ENCODE measurements at regions not wholly inside any gene's neighbourhood (a gene's known extent, or its start where the extent isn't known, plus 50 kb on each side); places are given as distances from the start of the nearest gene placed in this dataset.

DNA sequence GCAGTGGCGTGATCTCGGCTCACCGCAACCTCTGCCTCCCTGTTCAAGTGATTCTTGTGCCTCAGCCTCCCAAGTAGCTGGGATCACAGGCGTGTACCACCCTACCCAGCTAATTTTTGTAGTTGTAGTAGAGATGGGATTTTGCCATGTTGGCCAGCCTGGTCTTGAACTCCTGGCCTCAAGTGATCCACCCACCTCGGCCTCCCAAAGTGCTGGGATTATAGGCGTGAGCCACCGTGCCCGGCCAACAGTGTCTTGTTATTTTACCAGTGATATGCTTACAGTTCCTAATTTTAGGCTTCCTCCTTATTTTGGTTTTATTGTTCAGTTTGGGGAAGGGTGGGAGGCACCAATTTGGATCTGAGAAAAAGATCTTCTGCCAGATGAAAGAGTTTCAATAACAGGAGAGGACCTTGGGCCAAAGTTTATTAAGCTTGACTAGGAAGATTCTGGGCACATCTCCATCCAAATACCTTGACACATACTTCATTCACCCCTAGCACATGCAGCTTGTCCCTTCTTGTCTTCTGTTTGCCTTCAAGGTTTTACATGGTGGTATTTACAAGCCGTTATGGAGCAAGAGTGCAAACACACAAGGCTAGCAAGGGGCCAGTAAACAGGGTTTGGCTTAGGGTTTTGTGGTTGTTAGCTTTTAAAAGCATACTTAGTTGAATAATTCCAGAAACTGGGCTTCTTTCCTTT is 168.1 kb upstream of the DMRT1 start:
- TF ChIP-seq, protein P1, sequence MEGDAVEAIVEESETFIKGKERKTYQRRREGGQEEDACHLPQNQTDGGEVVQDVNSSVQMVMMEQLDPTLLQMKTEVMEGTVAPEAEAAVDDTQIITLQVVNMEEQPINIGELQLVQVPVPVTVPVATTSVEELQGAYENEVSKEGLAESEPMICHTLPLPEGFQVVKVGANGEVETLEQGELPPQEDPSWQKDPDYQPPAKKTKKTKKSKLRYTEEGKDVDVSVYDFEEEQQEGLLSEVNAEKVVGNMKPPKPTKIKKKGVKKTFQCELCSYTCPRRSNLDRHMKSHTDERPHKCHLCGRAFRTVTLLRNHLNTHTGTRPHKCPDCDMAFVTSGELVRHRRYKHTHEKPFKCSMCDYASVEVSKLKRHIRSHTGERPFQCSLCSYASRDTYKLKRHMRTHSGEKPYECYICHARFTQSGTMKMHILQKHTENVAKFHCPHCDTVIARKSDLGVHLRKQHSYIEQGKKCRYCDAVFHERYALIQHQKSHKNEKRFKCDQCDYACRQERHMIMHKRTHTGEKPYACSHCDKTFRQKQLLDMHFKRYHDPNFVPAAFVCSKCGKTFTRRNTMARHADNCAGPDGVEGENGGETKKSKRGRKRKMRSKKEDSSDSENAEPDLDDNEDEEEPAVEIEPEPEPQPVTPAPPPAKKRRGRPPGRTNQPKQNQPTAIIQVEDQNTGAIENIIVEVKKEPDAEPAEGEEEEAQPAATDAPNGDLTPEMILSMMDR (IDR thresholded peaks at IDR 0.05): no peak
- TF ChIP-seq POLR2A (IDR thresholded peaks at IDR 0.05): no peak
- H3K27me3 ChIP-seq: no peaks in the 10 kb centered on the region
- H3K9me3 ChIP-seq: no peaks in the 10 kb centered on the region
- DNase-seq: no peak
- H3K4me3 ChIP-seq: no peak overlapping the region
- intact Hi-C loops (cut with DNase I): no loop called here
- peak; percentile 26 to 61 (median 44) for ATAC-seq
- H3K27ac ChIP-seq: peak overlapping the region in 1 of 3 donors; percentile 76
- H3K36me3 ChIP-seq: no peaks in the 10 kb centered on the region
- WGBS (ENCODE audit: insufficient coverage, low coverage, low lambda C conversion rate, missing lambda C conversion rate): 65% methylated on average over 4 of the region's 9 CpGs
- H3K4me1 ChIP-seq: peaks cover 0 to 45% (median 8%) of the 10 kb centered on the region in 4 donors

DNA sequence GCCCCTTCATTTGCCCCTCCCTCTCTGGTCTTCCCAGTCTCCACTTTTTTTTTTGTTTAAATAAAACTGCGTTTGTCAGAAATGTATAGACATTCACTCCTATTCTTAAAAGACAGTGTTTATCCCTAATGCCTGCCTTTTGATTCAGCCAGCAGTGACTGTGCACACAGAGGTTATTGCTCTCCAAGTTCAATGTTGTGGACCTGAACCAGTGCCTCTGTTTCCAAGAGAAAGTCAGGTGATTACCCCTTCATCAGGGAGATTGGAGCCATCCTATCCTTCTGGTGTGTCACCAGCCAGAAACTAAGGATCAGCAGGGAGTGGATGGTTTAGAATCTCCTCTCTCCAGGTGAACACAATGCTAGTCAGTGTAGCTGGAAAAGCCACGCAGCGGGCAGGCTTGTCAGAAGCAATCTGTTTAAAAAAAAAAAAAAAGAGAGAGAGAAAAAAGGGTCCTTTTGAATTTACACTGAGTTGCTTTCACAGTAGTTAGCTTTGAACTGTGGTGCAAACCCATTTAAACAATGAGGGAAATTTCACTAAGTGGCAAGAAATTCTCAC is 167.5 kb upstream of the DMRT1 start:
- Histone ChIP-seq H3K27ac (peak overlapping the region in 1 of 3 donors; percentile 76), H3K9me3 (no peaks in the 10 kb centered on the region), H3K36me3 (no peaks in the 10 kb centered on the region), H3K27me3 (no peaks in the 10 kb centered on the region), H3K4me3 (no peak overlapping the region), H3K4me1 (peaks cover 0 to 45% (median 8%) of the 10 kb centered on the region in 4 donors)
- DNase-seq: no peak
- ATAC-seq: peak; percentile 67 to 82 (median 74)
- whole genome bisulfite sequencing (ENCODE audit: insufficient coverage, low coverage, low lambda C conversion rate, missing lambda C conversion rate): 50% methylated on average over 3 of the region's 3 CpGs
- intact Hi-C loops (cut with DNase I): no loop called here
- TF ChIP-seq POLR2A (IDR thresholded peaks at IDR 0.05): no peak
- TF ChIP-seq, protein P1 (IDR thresholded peaks at IDR 0.05): no peak

DNA sequence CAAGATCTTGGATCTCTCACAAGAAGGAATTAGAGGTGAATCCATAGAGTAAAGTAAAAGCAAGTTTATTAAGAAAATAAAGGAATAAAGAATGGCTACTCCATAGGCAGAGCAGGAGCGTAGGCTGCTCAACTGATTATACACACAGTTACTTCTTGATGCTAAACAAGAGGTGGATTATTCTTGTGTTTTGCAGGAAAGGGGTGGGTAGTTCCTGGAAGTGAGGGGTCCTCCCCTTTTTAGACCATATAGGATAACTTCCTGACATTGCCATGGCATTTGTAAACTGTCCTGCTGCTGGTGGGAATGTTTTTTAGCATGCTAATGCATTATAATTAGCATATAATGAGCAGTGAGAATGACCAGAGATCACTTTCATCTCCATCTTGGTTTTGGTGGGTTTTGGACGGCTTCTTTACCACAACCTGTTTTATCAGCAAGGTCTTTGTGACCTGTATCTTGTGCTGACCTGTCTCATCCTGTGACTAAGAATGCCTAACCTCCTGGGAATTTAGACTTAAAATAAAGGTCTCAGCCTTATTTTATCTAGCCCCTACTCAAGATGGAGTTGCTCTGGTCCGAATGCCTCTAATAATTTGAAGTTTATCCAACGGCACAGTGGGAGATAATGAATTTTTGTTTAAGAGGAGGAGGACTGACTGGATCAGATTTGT is 165.7 kb upstream of the DMRT1 start:
- H3K27me3 ChIP-seq: no peaks in the 10 kb centered on the region
- H3K27ac ChIP-seq: no peak overlapping the region
- no peaks in the 10 kb centered on the region for H3K36me3 ChIP-seq
- TF ChIP-seq POLR2A (IDR thresholded peaks at IDR 0.05): no peak
- TF ChIP-seq, protein P1 (IDR thresholded peaks at IDR 0.05): no peak
- intact Hi-C loops (cut with DNase I): no loop called here
- peaks cover 0 to 51% (median 14%) of the 10 kb centered on the region in 4 donors for H3K4me1 ChIP-seq
- ATAC-seq: no peak
- H3K4me3 ChIP-seq: no peak overlapping the region
- DNase-seq: no peak
- 70% methylated on average over 4 of the region's 4 CpGs for WGBS (ENCODE audit: insufficient coverage, low coverage, low lambda C conversion rate, missing lambda C conversion rate)
- H3K9me3 ChIP-seq: no peaks in the 10 kb centered on the region

DNA sequence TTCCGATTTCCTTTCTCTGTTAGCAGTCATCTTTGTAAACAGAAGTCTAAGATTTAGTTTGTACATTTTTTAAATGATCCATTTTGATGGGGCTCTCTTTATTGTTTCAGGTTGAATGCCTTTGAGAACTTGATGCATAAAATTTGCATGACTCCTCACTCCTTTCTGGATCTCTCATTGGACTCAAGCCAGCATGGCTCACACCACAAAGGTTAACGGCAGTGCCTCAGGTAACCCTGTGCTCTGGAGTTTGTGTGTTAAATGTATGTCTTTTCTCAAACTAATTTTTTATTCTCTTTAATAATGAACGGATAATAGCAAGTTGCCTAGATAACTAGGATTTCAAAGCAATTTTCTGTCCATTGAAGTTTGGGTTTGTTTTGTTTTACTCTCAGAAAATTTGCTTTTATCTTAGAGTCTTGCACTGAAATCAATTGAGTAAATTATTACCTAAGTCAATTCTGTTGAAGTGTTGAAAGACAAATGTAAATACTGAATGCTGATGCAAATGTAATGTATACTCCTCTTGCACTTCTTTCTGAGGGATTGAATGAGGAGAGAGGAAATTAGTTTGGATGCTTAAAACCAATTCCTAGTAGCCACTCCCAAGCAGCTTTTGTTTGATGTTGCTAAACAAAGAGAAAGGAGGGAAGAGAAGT is 164.6 kb upstream of the DMRT1 start:
- peak; percentile 39 to 57 (median 44) for ATAC-seq
- no peaks in the 10 kb centered on the region for H3K36me3 ChIP-seq
- peak overlapping the region in 2 of 3 donors; percentile 31 to 37 for H3K4me3 ChIP-seq
- 40% methylated on average over 3 of the region's 3 CpGs for WGBS (ENCODE audit: insufficient coverage, low coverage, low lambda C conversion rate, missing lambda C conversion rate)
- no peaks in the 10 kb centered on the region for H3K9me3 ChIP-seq
- no peaks in the 10 kb centered on the region for H3K27me3 ChIP-seq
- TF ChIP-seq, protein P1 (IDR thresholded peaks at IDR 0.05): no peak
- no peak for TF ChIP-seq POLR2A (IDR thresholded peaks at IDR 0.05)
- no peak for DNase-seq
- intact Hi-C loops (cut with DNase I): no loop called here
- peak overlapping the region; percentile 25 to 54 (median 27) for H3K27ac ChIP-seq
- peaks cover 0 to 54% (median 15%) of the 10 kb centered on the region in 4 donors for H3K4me1 ChIP-seq
